ENCODE measurements at regions not wholly inside any gene's neighbourhood (a gene's known extent, or its start where the extent isn't known, plus 50 kb on each side); places are given as distances from the start of the nearest gene placed in this dataset.

GRCh38 chr17:72386619-72387237 lies 265.9 kb downstream of the SOX9 start:
- TF ChIP-seq, protein P1, sequence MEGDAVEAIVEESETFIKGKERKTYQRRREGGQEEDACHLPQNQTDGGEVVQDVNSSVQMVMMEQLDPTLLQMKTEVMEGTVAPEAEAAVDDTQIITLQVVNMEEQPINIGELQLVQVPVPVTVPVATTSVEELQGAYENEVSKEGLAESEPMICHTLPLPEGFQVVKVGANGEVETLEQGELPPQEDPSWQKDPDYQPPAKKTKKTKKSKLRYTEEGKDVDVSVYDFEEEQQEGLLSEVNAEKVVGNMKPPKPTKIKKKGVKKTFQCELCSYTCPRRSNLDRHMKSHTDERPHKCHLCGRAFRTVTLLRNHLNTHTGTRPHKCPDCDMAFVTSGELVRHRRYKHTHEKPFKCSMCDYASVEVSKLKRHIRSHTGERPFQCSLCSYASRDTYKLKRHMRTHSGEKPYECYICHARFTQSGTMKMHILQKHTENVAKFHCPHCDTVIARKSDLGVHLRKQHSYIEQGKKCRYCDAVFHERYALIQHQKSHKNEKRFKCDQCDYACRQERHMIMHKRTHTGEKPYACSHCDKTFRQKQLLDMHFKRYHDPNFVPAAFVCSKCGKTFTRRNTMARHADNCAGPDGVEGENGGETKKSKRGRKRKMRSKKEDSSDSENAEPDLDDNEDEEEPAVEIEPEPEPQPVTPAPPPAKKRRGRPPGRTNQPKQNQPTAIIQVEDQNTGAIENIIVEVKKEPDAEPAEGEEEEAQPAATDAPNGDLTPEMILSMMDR (IDR thresholded peaks at IDR 0.05): no peak
- no peak for TF ChIP-seq POLR2A (IDR thresholded peaks at IDR 0.05)

Data from ovary (tissue), 3 donors.